IMR-90 (cell line): ENCODE measurements at regions not wholly inside any gene's neighbourhood (a gene's known extent, or its start where the extent isn't known, plus 50 kb on each side); places are given as distances from the start of the nearest gene placed in this dataset.

Experiments used
- ATAC-seq: fragments of 200-7000 bp; cut with Tn5 transposase; 2 replicates; pipeline ENCODE4 v1.9.1; 2020; ENCODE audit warnings: low read depth, mild to moderate bottlenecking, moderate library complexity
- BruUV-seq: library from RNA; stranded (reverse); fragments of 400-500 nt; replicated peaks from 2 replicates; lab custom pipeline; 2021; lab: Mats Ljungman, UMichigan
- CTCF ChIA-PET: fragments of 300-600 bp; formaldehyde crosslinking; extraction: SDS; loops from one replicate; lab custom pipeline; 2021; ENCODE audit warnings: antibody characterized with exemption; lab: Yijun Ruan, JAX
- POLR2A ChIA-PET: fragments of 300-600 bp; sonication (Branson Sonifier 250); formaldehyde crosslinking; loops from one replicate; lab custom pipeline; 2022; ENCODE audit warnings: antibody characterized with exemption; ENCODE audit not compliant: unreplicated experiment; lab: Charles Lee
- DNase-seq: peaks from one replicate; pipeline ENCODE4 v3.0.0; 2013
- H2AFZ ChIP-seq: replicated peaks from 2 replicates; pipeline ENCODE3; 2013; ENCODE audit warnings: low read length, mild to moderate bottlenecking; ENCODE audit not compliant: poor library complexity
- H2AK5ac ChIP-seq: 2 replicates; pipeline ENCODE4 v1.6.1; 2013; ENCODE audit warnings: low read depth, low read length, inconsistent platforms
- H2AK9ac ChIP-seq: replicated peaks from 2 replicates; pipeline ENCODE3; 2013; ENCODE audit warnings: mild to moderate bottlenecking, low read depth, low read length, moderate library complexity; ENCODE audit not compliant: poor library complexity
- H2BK120ac ChIP-seq: 2 replicates; pipeline ENCODE4 v1.6.1; 2013; ENCODE audit warnings: low read depth, low read length, inconsistent platforms
- H2BK15ac ChIP-seq: 3 replicates; pipeline ENCODE4 v1.6.1; 2013; ENCODE audit warnings: low read depth, low read length, inconsistent platforms
- H2BK20ac ChIP-seq: 2 replicates; pipeline ENCODE4 v1.6.1; 2013; ENCODE audit warnings: low read depth, mild to moderate bottlenecking, inconsistent platforms, low read length, moderate library complexity
- H2BK5ac ChIP-seq: 2 replicates; pipeline ENCODE4 v1.6.1; 2013; ENCODE audit warnings: mild to moderate bottlenecking, low read depth, low read length, inconsistent platforms; ENCODE audit not compliant: poor library complexity, severe bottlenecking
- H3K14ac ChIP-seq: replicated peaks from 2 replicates; pipeline ENCODE4 v1.6.1; 2013; ENCODE audit warnings: low read depth, low read length, inconsistent platforms
- H3K18ac ChIP-seq: 2 replicates; pipeline ENCODE4 v1.6.1; 2013; ENCODE audit warnings: low read depth, low read length, control low read depth
- H3K23ac ChIP-seq: 2 replicates; pipeline ENCODE4 v1.6.1; 2013; ENCODE audit warnings: low read depth, low read length, inconsistent platforms
- H3K27ac ChIP-seq: 2 replicates; pipeline ENCODE4 v1.5.1; 2013; ENCODE audit warnings: mild to moderate bottlenecking, control low read depth, low read length; ENCODE audit not compliant: insufficient read depth
- H3K27me3 ChIP-seq: 2 replicates; pipeline ENCODE4 v1.6.1; 2013; ENCODE audit warnings: low read length; ENCODE audit not compliant: control insufficient read depth, insufficient read depth
- H3K36me3 ChIP-seq: 2 replicates; pipeline ENCODE4 v1.6.1; 2013; ENCODE audit warnings: low read length, mixed read lengths; ENCODE audit not compliant: control insufficient read depth, insufficient read depth
- H3K4ac ChIP-seq: 2 replicates; pipeline ENCODE4 v1.6.1; 2013; ENCODE audit warnings: low read depth, low read length, inconsistent platforms
- H3K4me1 ChIP-seq: 2 replicates; pipeline ENCODE4 v1.6.1; 2013; ENCODE audit warnings: low read length, mixed read lengths; ENCODE audit not compliant: control insufficient read depth, insufficient read depth
- H3K4me2 ChIP-seq: 2 replicates; pipeline ENCODE4 v1.6.1; 2013; ENCODE audit warnings: low read depth, mild to moderate bottlenecking, control low read depth, low read length, moderate library complexity
- H3K4me3 ChIP-seq: 2 replicates; pipeline ENCODE4 v1.5.1; 2013; ENCODE audit warnings: low read depth, mild to moderate bottlenecking, control low read depth, low read length, moderate library complexity; ENCODE audit not compliant: insufficient read depth
- H3K56ac ChIP-seq: 2 replicates; pipeline ENCODE4 v1.6.1; 2013; ENCODE audit warnings: low read length, inconsistent platforms; ENCODE audit not compliant: insufficient read depth; ENCODE audit errors: extremely low read depth
- H3K79me1 ChIP-seq, 2 experiments: 2 replicates each; pipeline ENCODE4 v1.6.1; 2013; ENCODE audit warnings: low read length in 2 of 2, inconsistent platforms in 1 of 2, low read depth in 1 of 2
- H3K9ac ChIP-seq: 2 replicates; pipeline ENCODE4 v1.6.1; 2013; ENCODE audit warnings: low read depth, low read length, control low read depth
- H3K9me1 ChIP-seq: 2 replicates; pipeline ENCODE4 v1.6.1; 2013; ENCODE audit warnings: low read length, inconsistent platforms; ENCODE audit not compliant: insufficient read depth
- H3K9me3 ChIP-seq: 2 replicates; pipeline ENCODE4 v1.6.1; 2013; ENCODE audit warnings: low read length; ENCODE audit not compliant: control insufficient read depth, insufficient read depth
- H4K20me1 ChIP-seq: 2 replicates; pipeline ENCODE4 v1.6.1; 2013; ENCODE audit warnings: low read length, inconsistent platforms; ENCODE audit not compliant: insufficient read depth
- H4K5ac ChIP-seq: 2 replicates; pipeline ENCODE4 v1.6.1; 2013; ENCODE audit warnings: mild to moderate bottlenecking, low read depth, low read length, control low read depth
- H4K8ac ChIP-seq, 2 experiments: 2 replicates each; pipeline ENCODE4 v1.6.1; 2013; ENCODE audit warnings: low read depth in 2 of 2, low read length in 2 of 2, control low read depth in 1 of 2, inconsistent platforms in 1 of 2
- H4K91ac ChIP-seq: 2 replicates; pipeline ENCODE4 v1.6.1; 2013; ENCODE audit warnings: low read depth, low read length, inconsistent platforms; ENCODE audit not compliant: insufficient read depth
- BHLHE40 ChIP-seq: fragments of 150-350 bp; IDR thresholded peaks from 2 replicates; pipeline ENCODE4 v1.6.1; 2016; ENCODE audit warnings: mild to moderate bottlenecking, low read depth, low read length
- CEBPB ChIP-seq: IDR thresholded peaks from 2 replicates; pipeline ENCODE4 v1.6.1; 2012; ENCODE audit warnings: low read depth, low read length, improper control_type of control experiment
- CHD1 ChIP-seq: IDR thresholded peaks from 2 replicates; pipeline ENCODE4 v1.6.1; 2012; ENCODE audit warnings: low read depth, low read length, improper control_type of control experiment
- FOS ChIP-seq: fragments of 150-350 bp; IDR thresholded peaks from 2 replicates; pipeline ENCODE4 v1.6.1; 2016; ENCODE audit warnings: low read depth, low read length
- MAFK ChIP-seq: IDR thresholded peaks from 2 replicates; pipeline ENCODE4 v1.6.1; 2012; ENCODE audit warnings: low read depth, low read length, improper control_type of control experiment
- MAZ ChIP-seq: IDR thresholded peaks from 2 replicates; pipeline ENCODE4 v1.6.1; 2012; ENCODE audit warnings: low read depth, mild to moderate bottlenecking, low read length, improper control_type of control experiment, moderate library complexity, borderline replicate concordance
- MXI1 ChIP-seq: IDR thresholded peaks from 2 replicates; pipeline ENCODE4 v1.6.1; 2012; ENCODE audit warnings: low read depth, mild to moderate bottlenecking, low read length, moderate library complexity, borderline replicate concordance
- NFE2L2 ChIP-seq: fragments of 150-350 bp; IDR thresholded peaks from 2 replicates; pipeline ENCODE4 v1.6.1; 2016; ENCODE audit warnings: low read depth, mild to moderate bottlenecking, low read length
- POLR2A ChIP-seq: IDR thresholded peaks from 2 replicates; pipeline ENCODE4 v1.6.1; 2012; ENCODE audit warnings: mild to moderate bottlenecking, low read depth, low read length
- RAD21 ChIP-seq: IDR thresholded peaks from 2 replicates; pipeline ENCODE4 v1.6.1; 2012; ENCODE audit warnings: low read length, improper control_type of control experiment
- RCOR1 ChIP-seq: IDR thresholded peaks from 2 replicates; pipeline ENCODE4 v1.6.1; 2012; ENCODE audit warnings: mild to moderate bottlenecking, low read length, improper control_type of control experiment; ENCODE audit not compliant: insufficient replicate concordance
- RFX5 ChIP-seq: IDR thresholded peaks from 2 replicates; pipeline ENCODE4 v1.8.0; 2012; ENCODE audit warnings: low read depth, mild to moderate bottlenecking, low read length, moderate library complexity
- SMC3 ChIP-seq: fragments of 150-350 bp; IDR thresholded peaks from 2 replicates; pipeline ENCODE4 v1.6.1; 2016; ENCODE audit warnings: low read depth, mild to moderate bottlenecking, antibody characterized with exemption, low read length, moderate library complexity
- WGBS, 2 experiments: methylation state at CpG; one replicate each; pipeline versions ENCODE4 v1.1.5 to v1.1.7; 2013; ENCODE audit warnings: missing lambda C conversion rate in 2 of 2; ENCODE audit not compliant: insufficient read length in 1 of 2; ENCODE audit errors: extremely low coverage in 2 of 2; 5-methylcytosine and 5-hydroxymethylcytosine counted together
- dilution Hi-C: fragments of 300-500 bp; cut with HindIII; formaldehyde crosslinking; loops from one replicate; pipeline ENCODE4 v1.14.3; 2018; ENCODE audit warnings: low sequenced_read_pairs; ENCODE audit not compliant: unreplicated experiment
- in situ Hi-C: fragments of 300-500 bp; cut with MboI; formaldehyde crosslinking; loops from 3 replicates; pipeline ENCODE4 v1.14.3; 2019; ENCODE audit warnings: low sequenced_read_pairs, inconsistent platforms, mixed read lengths
- intact Hi-C: fragments of 100-400 bp; cut with micrococcal nuclease; formaldehyde crosslinking; loops from 2 replicates; pipeline ENCODE4 v1.10.0; 2022
- TF ChIP-seq, protein P1 (sequence below): fragments of 150-350 bp; IDR thresholded peaks from 2 replicates; pipeline ENCODE4 v1.6.1; 2016; ENCODE audit warnings: low read depth, mild to moderate bottlenecking, low read length, moderate library complexity, borderline replicate concordance
- TF ChIP-seq, protein P2 (sequence below): fragments of 150-350 bp; IDR thresholded peaks from 2 replicates; pipeline ENCODE4 v1.6.1; 2017; ENCODE audit warnings: mild to moderate bottlenecking, antibody characterized with exemption, low read length, low read depth
- TF ChIP-seq, protein P3 (sequence below): conservative IDR thresholded peaks from 2 replicates; pipeline ENCODE4 v1.5.1; 2012; ENCODE audit warnings: mild to moderate bottlenecking, low read depth, low read length, improper control_type of control experiment

DNA sequence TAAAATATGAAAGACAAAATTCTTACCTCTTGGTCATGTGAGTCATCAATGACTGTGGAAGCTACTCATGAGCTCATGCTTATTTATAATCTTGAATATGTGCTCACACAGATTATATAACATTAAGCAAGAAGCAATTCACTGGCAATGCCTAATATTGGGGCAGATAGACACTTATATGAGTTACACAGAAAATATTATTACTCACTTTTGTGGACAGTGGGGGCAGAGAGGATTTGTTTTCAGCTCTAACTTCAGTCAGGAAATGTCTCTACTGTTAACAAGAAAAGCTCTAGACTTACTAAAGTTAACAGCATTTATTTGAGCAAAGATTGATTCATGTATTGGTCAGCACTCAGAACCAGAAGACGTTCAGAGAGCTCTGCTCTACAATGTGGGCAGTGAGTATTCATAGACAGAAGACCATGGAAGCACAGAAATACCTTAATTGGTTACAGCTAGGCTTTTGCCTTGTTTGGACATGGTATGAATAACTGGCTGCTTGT lies 85.8 kb upstream of the AHI1 start:
- in situ Hi-C loops: no loop called here
- no peak overlapping the region for H3K9ac ChIP-seq
- peak; percentile 88 for DNase-seq

More for the DNA sequence above, 85.8 kb upstream of the AHI1 start:
- no peak overlapping the region for H3K14ac ChIP-seq
- H3K79me1 ChIP-seq: no peaks in the 10 kb centered on the region
- intact Hi-C loops (no loop called here), dilution Hi-C loops (no loop called here)
- peak overlapping the region; percentile 5; the same call in 1 of the 2 replicates for H4K5ac ChIP-seq
- no peak overlapping the region for H4K91ac ChIP-seq
- H2BK120ac ChIP-seq: no peak overlapping the region; the same call in 1 of the 2 replicates
- no peaks in the 10 kb centered on the region for H3K27me3 ChIP-seq
- H3K27ac ChIP-seq: no peak overlapping the region
- H4K8ac ChIP-seq: no peak overlapping the region
- TF ChIP-seq BHLHE40 (peak; percentile 19; the same call in 1 of the 2 replicates), MXI1 (no peak), CEBPB (peak; percentile 73), CHD1 (no peak), RFX5 (peak; percentile 44; the same call in 1 of the 2 replicates), NFE2L2 (no peak), MAZ (no peak), SMC3 (no peak), RAD21 (no peak), POLR2A (no peak), FOS (peak; percentile 70; the same call in 1 of the 2 replicates), MAFK (no peak), RCOR1 (no peak)
- TF ChIP-seq, protein P1, sequence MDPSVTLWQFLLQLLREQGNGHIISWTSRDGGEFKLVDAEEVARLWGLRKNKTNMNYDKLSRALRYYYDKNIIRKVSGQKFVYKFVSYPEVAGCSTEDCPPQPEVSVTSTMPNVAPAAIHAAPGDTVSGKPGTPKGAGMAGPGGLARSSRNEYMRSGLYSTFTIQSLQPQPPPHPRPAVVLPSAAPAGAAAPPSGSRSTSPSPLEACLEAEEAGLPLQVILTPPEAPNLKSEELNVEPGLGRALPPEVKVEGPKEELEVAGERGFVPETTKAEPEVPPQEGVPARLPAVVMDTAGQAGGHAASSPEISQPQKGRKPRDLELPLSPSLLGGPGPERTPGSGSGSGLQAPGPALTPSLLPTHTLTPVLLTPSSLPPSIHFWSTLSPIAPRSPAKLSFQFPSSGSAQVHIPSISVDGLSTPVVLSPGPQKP: no peak
- TF ChIP-seq, protein P2, sequence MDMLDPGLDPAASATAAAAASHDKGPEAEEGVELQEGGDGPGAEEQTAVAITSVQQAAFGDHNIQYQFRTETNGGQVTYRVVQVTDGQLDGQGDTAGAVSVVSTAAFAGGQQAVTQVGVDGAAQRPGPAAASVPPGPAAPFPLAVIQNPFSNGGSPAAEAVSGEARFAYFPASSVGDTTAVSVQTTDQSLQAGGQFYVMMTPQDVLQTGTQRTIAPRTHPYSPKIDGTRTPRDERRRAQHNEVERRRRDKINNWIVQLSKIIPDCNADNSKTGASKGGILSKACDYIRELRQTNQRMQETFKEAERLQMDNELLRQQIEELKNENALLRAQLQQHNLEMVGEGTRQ: no peak
- TF ChIP-seq, protein P3, sequence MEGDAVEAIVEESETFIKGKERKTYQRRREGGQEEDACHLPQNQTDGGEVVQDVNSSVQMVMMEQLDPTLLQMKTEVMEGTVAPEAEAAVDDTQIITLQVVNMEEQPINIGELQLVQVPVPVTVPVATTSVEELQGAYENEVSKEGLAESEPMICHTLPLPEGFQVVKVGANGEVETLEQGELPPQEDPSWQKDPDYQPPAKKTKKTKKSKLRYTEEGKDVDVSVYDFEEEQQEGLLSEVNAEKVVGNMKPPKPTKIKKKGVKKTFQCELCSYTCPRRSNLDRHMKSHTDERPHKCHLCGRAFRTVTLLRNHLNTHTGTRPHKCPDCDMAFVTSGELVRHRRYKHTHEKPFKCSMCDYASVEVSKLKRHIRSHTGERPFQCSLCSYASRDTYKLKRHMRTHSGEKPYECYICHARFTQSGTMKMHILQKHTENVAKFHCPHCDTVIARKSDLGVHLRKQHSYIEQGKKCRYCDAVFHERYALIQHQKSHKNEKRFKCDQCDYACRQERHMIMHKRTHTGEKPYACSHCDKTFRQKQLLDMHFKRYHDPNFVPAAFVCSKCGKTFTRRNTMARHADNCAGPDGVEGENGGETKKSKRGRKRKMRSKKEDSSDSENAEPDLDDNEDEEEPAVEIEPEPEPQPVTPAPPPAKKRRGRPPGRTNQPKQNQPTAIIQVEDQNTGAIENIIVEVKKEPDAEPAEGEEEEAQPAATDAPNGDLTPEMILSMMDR: no peak
- H2AFZ ChIP-seq: no peak overlapping the region
- peak; percentile 87 for ATAC-seq
- H3K9me3 ChIP-seq: 0 out of 2 replicates have a peak, but pooled peaks cover 2% of the 10 kb centered on the region
- 0 out of 3 replicates have a peak overlapping the region, but pooled peaks have one; percentile 67 for H2BK15ac ChIP-seq
- peaks cover 2% of the 10 kb centered on the region; the same call in 1 of the 2 replicates for H3K4me1 ChIP-seq
- no peak overlapping the region for H3K23ac ChIP-seq
- no peaks in the 10 kb centered on the region for H4K20me1 ChIP-seq
- peak overlapping the region; percentile 48; the same call in 1 of the 2 replicates for H2BK20ac ChIP-seq
- H2AK5ac ChIP-seq: no peak overlapping the region
- peak overlapping the region; percentile 24; the same call in 1 of the 2 replicates for H3K18ac ChIP-seq
- no CpG with 5 or more reads among the region's 1 CpG for WGBS, 2 experiments
- POLR2A ChIA-PET: no interaction called here
- H3K4ac ChIP-seq: no peak overlapping the region
- no peak overlapping the region for H3K4me3 ChIP-seq
- no TSS peak for BruUV-seq
- H2BK5ac ChIP-seq: peak overlapping the region; percentile 63
- no peaks in the 10 kb centered on the region for H3K36me3 ChIP-seq
- no peak overlapping the region for H2AK9ac ChIP-seq
- CTCF ChIA-PET: no interaction called here
- no peak overlapping the region for H3K56ac ChIP-seq
- H3K4me2 ChIP-seq: peak overlapping the region; percentile 0; the same call in 1 of the 2 replicates
- H3K9me1 ChIP-seq: peaks cover 3% of the 10 kb centered on the region; the same call in 1 of the 2 replicates
